NCI-H1417 treated with DMSO at 0.1 percent for 48 hours (cell line): ENCODE measurements at regions not wholly inside any gene's neighbourhood (a gene's known extent, or its start where the extent isn't known, plus 50 kb on each side); places are given as distances from the start of the nearest gene placed in this dataset.

ENCODE experiments used
- DNase-seq: peaks from one replicate; lab custom pipeline; 2025; lab: John Stamatoyannopoulos, UW

DNA sequence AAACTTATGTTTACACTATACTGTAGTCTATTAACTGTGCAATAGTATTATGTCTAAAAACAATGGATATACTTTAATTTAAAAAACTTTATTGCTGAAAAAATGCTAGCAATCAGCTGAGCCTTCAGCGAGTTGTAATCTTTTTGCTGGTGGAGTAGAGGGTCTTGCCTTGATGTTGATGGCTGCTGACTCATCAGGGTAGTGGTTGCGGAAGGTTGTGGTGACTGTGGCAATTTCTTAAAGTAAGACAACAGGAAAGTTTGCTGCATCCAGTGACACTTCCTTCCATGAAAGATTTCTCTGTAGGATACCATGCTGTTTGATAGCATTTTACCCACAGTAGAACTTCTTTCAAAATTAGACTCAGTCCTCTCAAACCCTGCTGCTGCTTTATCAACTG, 234.7 kb upstream of the CSF3R start:
- DNase-seq, result no peak

DNA sequence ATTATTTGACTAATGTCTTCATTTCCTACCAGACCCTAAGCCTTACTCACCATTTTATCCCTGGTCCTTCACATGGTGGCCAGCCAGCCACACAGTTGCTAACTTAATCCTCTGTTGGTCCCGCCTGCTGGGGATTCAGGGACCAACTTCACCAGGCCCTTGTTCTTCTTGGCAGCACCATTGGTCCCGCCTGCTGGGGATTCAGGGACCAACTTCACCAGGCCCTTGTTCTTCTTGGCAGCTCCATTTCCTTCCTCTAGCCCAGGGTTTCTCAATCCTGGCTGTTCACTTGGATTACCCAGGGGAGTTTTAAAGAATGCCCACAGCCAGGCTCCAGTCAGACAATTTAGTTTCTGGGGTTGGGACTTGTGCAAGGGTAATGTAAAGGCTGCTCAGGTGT, 233.1 kb upstream of the CSF3R start:
- no peak for DNase-seq

- no peak for DNase-seq
These were observed 231.6 kb upstream of the CSF3R start for GRCh38 chr1:36714301-36714700.

GRCh38 chr1:36711480-36711879, 228.8 kb upstream of the CSF3R start:
- no peak for DNase-seq

DNA sequence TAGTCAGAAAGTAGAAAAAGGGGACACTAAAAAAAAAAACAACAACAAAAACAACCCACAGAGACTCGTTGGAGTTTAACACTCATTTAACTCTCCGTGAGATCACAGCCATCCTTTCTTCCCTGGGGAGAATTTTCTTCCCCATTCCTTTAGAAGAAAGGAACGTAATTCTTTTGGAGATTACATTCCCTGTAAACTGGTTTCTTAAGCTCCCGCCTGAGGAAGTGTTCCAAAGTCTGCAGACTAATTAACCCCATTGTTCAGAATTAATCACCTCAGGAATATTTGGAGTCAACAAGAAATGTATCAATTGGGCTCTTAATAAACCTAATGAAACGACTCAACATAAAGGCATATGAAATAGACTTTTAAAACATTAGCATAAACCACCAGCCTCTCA, 228.2 kb upstream of the CSF3R start:
- DNase-seq, result no peak

DNA sequence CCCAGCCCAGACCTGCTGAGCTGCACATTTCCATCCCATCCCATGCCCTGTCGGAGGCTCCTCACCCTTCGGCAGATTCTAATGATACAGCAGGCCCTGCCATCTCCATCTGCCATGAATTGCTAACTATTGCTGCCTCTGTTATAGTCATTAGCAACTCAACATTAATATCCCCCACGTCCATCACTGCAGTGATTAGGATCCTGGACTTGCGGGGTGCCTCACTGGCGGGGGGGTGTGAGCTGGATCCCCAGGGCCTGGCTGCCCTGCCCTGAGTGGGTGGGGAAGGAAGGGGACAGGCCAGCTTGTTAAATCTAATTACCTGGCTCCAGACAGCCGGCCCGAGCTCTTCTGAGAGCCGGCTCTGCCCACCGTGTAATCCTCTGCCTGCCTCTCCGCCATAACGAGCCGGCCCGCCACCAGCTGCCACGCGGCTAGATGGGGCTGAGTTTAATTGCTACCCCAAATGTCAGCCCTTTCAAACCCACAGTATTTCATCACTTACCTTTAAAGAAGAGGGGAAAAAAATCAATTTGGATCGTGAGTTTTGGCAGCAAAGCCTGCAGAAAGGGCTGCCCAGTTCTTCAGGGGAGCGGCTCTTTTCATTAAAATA, 227.3 kb upstream of the CSF3R start:
- DNase-seq, result no peak

DNA sequence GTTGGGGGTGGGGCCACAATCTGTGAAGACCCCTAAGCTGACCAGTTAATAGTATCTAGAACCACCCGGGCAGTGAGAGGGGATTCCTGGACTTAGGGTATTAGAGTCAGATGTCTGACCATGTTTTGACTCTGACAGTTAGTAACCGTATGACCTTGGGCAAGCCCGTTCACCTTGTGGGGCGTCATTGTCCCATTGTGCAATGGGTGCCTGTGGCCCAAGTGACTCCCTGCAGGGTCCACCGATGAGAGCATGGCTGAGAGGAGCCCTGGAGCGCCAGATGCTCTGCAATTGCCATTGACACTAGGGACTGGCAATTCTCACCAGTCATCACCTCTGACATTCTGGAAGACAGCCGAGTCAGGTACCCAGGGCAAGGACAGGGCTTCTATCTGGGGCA, 225.9 kb upstream of the CSF3R start:
- DNase-seq, result no peak

DNA sequence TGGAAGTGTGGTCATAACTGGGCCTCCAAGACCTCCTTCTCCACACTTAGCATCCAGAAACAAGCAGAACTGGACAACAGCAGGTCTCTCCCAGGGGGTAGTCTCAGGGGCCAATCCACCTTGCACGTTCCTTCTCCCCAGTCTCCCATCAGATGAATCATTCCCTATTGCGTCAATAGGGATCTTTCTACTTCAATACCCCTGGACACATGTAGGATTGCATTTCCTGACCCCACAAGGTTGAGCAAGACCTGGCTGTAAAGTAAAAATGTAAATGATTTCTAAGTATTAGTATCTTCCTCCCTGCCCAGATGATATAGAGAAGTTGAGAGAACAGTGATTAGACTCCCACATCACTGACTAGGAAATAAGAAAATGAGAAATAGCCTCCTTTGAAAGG, 224.5 kb upstream of the CSF3R start:
- no peak for DNase-seq

GRCh38 chr1:36706416-36706815, 223.7 kb upstream of the CSF3R start:
- DNase-seq, result no peak

DNA sequence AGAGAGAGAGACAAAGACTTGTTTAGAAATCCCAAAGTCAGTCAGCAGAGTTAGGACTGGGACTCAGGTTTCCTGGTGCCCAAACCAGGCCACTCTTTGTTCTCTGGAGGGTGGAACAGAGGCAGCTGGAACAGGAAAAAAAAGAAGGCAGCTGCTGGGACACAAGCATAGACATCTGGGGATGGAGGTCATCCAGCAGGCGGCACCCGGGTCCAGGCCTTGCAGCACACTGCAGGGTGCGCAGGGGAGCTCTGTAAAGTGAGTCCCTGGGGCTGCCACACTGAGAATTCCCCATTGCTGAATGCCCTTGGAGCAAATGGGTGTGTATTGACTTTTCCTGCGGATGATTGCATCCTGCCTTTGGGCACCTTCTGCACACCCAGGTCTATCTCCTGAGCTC, 222.9 kb upstream of the CSF3R start:
- DNase-seq, result no peak

DNA sequence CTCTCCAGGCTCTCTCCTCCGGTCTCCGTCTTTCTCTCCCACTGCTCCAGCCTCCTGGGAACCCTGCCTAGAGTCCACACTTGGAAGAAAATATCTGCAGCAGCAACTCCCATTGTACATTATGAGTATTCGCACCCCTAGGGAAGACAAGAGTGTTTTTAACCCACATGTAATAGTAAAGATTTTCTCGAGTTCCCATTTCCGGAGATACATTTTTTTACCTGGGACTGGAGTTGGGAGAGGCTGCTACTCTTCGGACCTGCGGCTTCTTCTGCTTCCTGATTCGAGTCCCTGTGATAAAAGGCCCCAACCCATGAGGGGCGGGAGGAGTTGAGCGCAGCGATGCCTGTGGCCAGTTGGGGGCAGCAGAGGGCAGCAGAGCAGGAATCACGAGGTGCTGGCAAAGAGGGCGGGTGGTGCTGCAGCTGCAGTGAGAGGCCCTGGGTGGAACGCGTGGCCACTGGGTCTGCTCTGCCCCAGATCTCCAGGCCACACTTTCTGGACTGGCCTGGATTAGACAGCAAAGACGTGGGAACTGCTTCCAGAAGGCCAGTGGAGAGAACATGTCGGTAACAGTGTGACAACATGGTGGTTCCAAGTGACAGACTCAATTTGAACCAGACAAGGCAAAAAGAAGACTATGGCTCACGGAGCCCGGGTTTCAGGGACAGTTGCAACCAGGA, 221.0 kb upstream of the CSF3R start:
- peak; percentile 18 for DNase-seq

- no peak for DNase-seq
These were observed 220.2 kb upstream of the CSF3R start for GRCh38 chr1:36702963-36703362.

DNA sequence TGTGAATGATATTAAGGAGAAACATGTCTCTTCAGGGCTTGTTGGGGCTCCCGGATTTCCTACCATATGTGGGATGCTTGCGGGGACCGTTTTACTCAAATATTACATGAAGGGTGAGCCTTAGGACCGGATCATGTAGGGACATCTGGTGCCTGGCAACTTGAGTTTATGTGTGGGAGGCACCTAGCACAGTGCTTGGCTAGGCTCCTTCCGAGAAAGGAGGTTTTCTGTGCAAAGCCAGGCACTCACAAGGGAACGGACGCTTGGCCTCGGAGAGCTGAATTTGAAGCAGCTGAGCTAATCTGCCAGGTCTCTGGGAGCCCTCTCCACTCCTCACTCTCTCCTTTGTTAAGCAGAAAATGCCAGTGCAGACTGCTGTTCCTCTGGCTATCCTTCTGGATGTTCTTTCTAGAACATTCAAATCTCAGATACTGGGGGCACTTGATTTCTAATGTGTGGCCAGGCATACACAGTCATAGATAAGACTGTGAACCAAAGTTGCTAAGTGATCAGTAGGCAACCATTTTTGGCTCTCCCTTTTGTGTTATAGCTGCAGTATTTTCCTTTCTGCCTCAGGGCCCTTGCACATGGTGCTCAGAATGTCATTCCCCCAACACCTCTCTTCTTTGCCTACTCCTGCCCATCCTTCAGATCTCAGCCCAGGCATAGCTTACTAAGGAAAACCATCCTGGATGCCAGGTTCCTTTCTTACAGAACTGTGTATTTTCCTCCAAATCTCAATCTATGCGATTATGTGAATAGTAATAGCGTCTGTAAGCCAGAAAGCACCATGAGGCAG, 216.6 kb upstream of the CSF3R start:
- no peak for DNase-seq

DNA sequence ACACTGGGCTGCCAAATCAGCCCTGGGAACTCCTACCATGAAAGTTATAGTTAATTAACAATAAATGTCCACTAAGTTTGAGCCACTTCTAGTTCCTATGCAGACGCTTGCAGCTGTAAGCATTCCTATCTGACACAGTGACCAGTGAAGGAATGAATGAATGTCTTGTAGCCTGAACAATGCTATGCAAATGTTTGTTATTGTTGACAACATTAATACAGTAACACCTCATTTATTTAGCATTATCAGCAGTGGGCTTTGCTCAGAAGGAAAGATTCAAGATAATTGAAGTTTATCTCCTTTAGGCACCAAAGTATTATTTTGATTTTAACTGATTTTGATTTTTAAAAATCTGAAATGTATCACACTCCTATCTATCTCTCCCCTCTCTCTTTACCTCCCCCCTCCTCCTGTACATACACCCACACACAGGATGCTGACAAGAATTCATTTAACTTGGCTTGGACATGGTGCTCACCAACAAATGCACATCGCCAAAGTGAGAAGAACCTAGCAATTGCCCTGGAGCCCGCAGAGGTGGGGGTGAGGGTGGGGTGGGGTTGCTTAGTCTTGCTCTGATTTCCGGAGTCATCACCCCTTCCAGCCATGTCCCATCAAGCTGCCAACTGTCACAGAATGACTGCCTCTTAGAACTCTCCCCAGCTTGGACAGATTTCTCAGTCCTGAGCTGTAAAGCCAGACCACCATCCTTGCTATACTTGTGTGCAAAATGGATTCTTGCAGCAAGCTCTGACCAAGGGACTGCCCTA, 215.3 kb upstream of the CSF3R start:
- DNase-seq, result no peak

GRCh38 chr1:36696261-36696940, 213.7 kb upstream of the CSF3R start:
- no peak for DNase-seq

DNA sequence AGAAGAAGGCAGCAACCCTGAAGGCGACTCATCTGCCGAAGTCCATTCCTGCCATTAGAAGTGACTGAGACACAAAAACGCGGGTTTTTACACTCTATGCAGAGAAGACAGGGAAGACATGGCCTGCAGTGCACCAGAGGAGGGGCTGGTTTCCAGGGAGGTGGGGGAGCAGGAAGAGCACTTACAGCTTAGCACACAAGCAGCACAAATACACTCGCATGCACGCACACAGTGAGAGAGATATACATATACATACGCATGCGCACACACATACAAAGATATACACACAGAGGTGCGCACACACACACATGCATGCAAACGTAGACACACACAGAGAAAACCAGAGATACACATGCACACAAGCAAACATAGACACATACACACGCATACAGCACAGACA, 210.9 kb upstream of the CSF3R start:
- no peak for DNase-seq

- no peak for DNase-seq
These were observed 210.4 kb upstream of the CSF3R start for GRCh38 chr1:36693161-36693525.

DNA sequence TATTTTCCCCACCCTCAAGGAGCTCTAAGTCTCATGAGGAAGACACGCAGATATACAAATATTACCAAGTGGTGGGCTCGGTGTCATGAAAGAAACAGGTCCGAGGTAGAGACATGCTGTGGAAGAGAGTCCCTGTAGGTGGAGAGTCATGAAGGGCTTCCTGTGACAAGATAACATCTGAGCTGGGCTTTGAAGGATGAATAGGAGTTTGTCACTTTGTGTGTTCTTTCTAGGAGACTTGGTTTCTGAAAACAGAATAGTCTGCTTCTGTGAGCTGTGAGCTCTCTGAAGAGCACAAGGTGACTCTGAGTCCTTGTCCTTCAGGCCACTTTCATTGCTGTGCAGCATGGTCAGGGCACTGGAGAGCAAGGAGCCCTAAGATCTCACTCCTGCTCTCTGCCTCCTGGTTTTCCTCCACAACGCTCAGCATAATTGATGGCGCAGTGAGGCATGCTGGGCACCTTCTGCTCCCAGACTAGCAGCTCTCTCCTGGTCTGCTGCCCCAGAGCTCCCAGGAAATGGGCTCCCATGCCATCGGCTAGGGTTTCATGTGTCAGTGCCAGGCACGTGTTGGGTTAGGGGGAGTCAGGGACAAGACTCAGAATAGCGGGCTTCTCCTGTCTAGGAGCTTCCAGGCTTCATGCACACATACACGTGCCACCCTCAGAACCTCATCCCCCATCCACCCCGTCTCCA, 209.9 kb upstream of the CSF3R start:
- DNase-seq, result no peak

GRCh38 chr1:36691374-36691773, 208.7 kb upstream of the CSF3R start:
- no peak for DNase-seq

- DNase-seq, result no peak
These were observed 207.3 kb upstream of the CSF3R start for GRCh38 chr1:36689992-36690391.

- no peak for DNase-seq
These were observed 204.6 kb upstream of the CSF3R start for GRCh38 chr1:36687312-36687711.
